ENCODE measurements at regions not wholly inside any gene's neighbourhood (a gene's known extent, or its start where the extent isn't known, plus 50 kb on each side); places are given as distances from the start of the nearest gene placed in this dataset.

GRCh38 chr1:192943108-192943507 is 116.1 kb downstream of the UCHL5 start:
- no peak overlapping the region for H3K27ac Mint-ChIP-seq
- H3K4me3 Mint-ChIP-seq: no peak overlapping the region
- intact Hi-C loops (cut with micrococcal nuclease): no loop called here
- H3K4me1 Mint-ChIP-seq: peaks cover 2% of the 10 kb centered on the region
- H3K9me3 Mint-ChIP-seq: no peaks in the 10 kb centered on the region
- no peak for DNase-seq
- no peaks in the 10 kb centered on the region for H3K27me3 Mint-ChIP-seq
- H3K36me3 Mint-ChIP-seq (ENCODE audit: low read depth): no peaks in the 10 kb centered on the region

GRCh38 chr1:192943522-192943921 is 115.6 kb downstream of the UCHL5 start:
- no peaks in the 10 kb centered on the region for H3K27me3 Mint-ChIP-seq
- no peak overlapping the region for H3K27ac Mint-ChIP-seq
- no peak for DNase-seq
- intact Hi-C loops (cut with micrococcal nuclease): no loop called here
- H3K4me3 Mint-ChIP-seq: no peak overlapping the region
- no peaks in the 10 kb centered on the region for H3K9me3 Mint-ChIP-seq
- peaks cover 2% of the 10 kb centered on the region for H3K4me1 Mint-ChIP-seq
- H3K36me3 Mint-ChIP-seq (ENCODE audit: low read depth): no peaks in the 10 kb centered on the region

GRCh38 chr1:192945390-192946130 is 113.6 kb downstream of the UCHL5 start:
- no peak for DNase-seq
- intact Hi-C loops (cut with micrococcal nuclease): no loop called here
- H3K36me3 Mint-ChIP-seq (ENCODE audit: low read depth): no peaks in the 10 kb centered on the region
- no peaks in the 10 kb centered on the region for H3K4me1 Mint-ChIP-seq
- no peak overlapping the region for H3K27ac Mint-ChIP-seq
- H3K4me3 Mint-ChIP-seq: no peak overlapping the region
- no peaks in the 10 kb centered on the region for H3K27me3 Mint-ChIP-seq
- no peaks in the 10 kb centered on the region for H3K9me3 Mint-ChIP-seq

- intact Hi-C loops (cut with micrococcal nuclease): no loop called here
- peaks cover 2% of the 10 kb centered on the region for H3K4me1 Mint-ChIP-seq
- no peak overlapping the region for H3K27ac Mint-ChIP-seq
- H3K9me3 Mint-ChIP-seq: no peaks in the 10 kb centered on the region
- H3K4me3 Mint-ChIP-seq: no peak overlapping the region
- no peaks in the 10 kb centered on the region for H3K27me3 Mint-ChIP-seq
- no peak for DNase-seq
- no peaks in the 10 kb centered on the region for H3K36me3 Mint-ChIP-seq (ENCODE audit: low read depth)
Measured at GRCh38 chr1:192949783-192950182, 109.4 kb downstream of the UCHL5 start.

GRCh38 chr1:192950926-192951325 is 108.2 kb downstream of the UCHL5 start:
- Mint-ChIP-seq H3K4me1 (peaks cover 2% of the 10 kb centered on the region), H3K4me3 (no peak overlapping the region), H3K9me3 (no peaks in the 10 kb centered on the region), H3K27me3 (no peaks in the 10 kb centered on the region), H3K27ac (no peak overlapping the region), H3K36me3 (ENCODE audit: low read depth) (no peaks in the 10 kb centered on the region)
- DNase-seq: no peak
- intact Hi-C loops (cut with micrococcal nuclease): no loop called here

- Mint-ChIP-seq H3K4me3 (no peak overlapping the region), H3K27ac (no peak overlapping the region), H3K27me3 (no peaks in the 10 kb centered on the region), H3K9me3 (no peaks in the 10 kb centered on the region), H3K4me1 (peaks cover 2% of the 10 kb centered on the region), H3K36me3 (ENCODE audit: low read depth) (no peaks in the 10 kb centered on the region)
- intact Hi-C loops (cut with micrococcal nuclease): loop anchor here (1.0 kb wide), 1 partner anchor 16 kb away; no protein-coding TSS in a partner anchor
- no peak for DNase-seq
Measured at GRCh38 chr1:192951691-192952460, 107.3 kb downstream of the UCHL5 start.

GRCh38 chr1:192952646-192953045 is 106.5 kb downstream of the UCHL5 start:
- intact Hi-C loops (cut with micrococcal nuclease): loop anchor here (1.0 kb wide), 1 partner anchor 16 kb away; no protein-coding TSS in a partner anchor
- no peaks in the 10 kb centered on the region for H3K9me3 Mint-ChIP-seq

GRCh38 chr1:192954705-192955265 is 104.4 kb downstream of the UCHL5 start:
- intact Hi-C loops (cut with micrococcal nuclease): no loop called here
- Mint-ChIP-seq H3K9me3 (no peaks in the 10 kb centered on the region), H3K36me3 (ENCODE audit: low read depth) (no peaks in the 10 kb centered on the region), H3K27me3 (no peaks in the 10 kb centered on the region), H3K4me1 (peaks cover 2% of the 10 kb centered on the region), H3K27ac (no peak overlapping the region), H3K4me3 (no peak overlapping the region)
- DNase-seq: no peak

More at GRCh38 chr1:192952646-192953045, 106.5 kb downstream of the UCHL5 start:
- Mint-ChIP-seq H3K36me3 (ENCODE audit: low read depth) (no peaks in the 10 kb centered on the region), H3K4me1 (peaks cover 2% of the 10 kb centered on the region), H3K27me3 (no peaks in the 10 kb centered on the region), H3K27ac (no peak overlapping the region), H3K4me3 (no peak overlapping the region)
- DNase-seq: no peak

GRCh38 chr1:192958350-192958749 is 100.8 kb downstream of the UCHL5 start:
- H3K9me3 Mint-ChIP-seq: no peaks in the 10 kb centered on the region
- H3K4me3 Mint-ChIP-seq: no peak overlapping the region
- DNase-seq: no peak
- intact Hi-C loops (cut with micrococcal nuclease): no loop called here
- H3K27me3 Mint-ChIP-seq: no peaks in the 10 kb centered on the region
- H3K4me1 Mint-ChIP-seq: no peaks in the 10 kb centered on the region
- H3K27ac Mint-ChIP-seq: no peak overlapping the region
- no peaks in the 10 kb centered on the region for H3K36me3 Mint-ChIP-seq (ENCODE audit: low read depth)

- intact Hi-C loops (cut with micrococcal nuclease): no loop called here
- H3K4me1 Mint-ChIP-seq: no peaks in the 10 kb centered on the region
- H3K9me3 Mint-ChIP-seq: no peaks in the 10 kb centered on the region
- no peaks in the 10 kb centered on the region for H3K36me3 Mint-ChIP-seq (ENCODE audit: low read depth)
- H3K4me3 Mint-ChIP-seq: no peak overlapping the region
- no peak for DNase-seq
- H3K27me3 Mint-ChIP-seq: no peaks in the 10 kb centered on the region
- no peak overlapping the region for H3K27ac Mint-ChIP-seq
Measured at GRCh38 chr1:192958871-192959270, 100.3 kb downstream of the UCHL5 start.

GRCh38 chr1:192959657-192960186 is 99.4 kb downstream of the UCHL5 start:
- Mint-ChIP-seq H3K27ac (no peak overlapping the region), H3K9me3 (no peaks in the 10 kb centered on the region), H3K4me3 (no peak overlapping the region), H3K36me3 (ENCODE audit: low read depth) (no peaks in the 10 kb centered on the region), H3K4me1 (no peaks in the 10 kb centered on the region), H3K27me3 (no peaks in the 10 kb centered on the region)
- intact Hi-C loops (cut with micrococcal nuclease): no loop called here
- DNase-seq: no peak
